ENCODE measurements at regions not wholly inside any gene's neighbourhood (a gene's known extent, or its start where the extent isn't known, plus 50 kb on each side); places are given as distances from the start of the nearest gene placed in this dataset.

DNA sequence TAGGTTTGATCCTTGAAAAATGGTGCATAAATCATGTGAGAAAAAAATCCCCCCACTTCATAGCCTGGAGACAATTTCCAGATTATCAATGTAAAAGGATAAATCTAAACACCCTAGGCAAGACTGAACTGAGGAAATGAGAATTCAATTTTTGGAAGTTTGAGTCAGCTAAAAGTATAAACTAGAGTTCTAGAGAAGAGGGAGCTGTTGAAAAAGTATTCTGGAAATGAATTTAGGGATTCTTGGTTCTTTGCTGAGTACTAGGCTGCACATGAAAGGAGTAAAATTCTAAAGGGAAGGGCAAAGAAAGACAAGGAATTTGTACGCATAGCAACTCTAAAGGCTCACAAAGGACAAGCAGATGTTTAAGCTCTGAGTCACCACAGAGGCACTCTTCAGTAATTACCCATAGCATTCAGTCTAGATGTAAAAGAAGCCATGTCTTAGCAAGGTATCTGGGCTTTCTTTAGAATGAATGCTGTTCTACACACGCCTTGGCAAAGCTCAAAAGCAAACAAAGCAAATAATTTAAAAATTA is 896.5 kb downstream of the PDHA2 start:
- Mint-ChIP-seq H3K4me3 (no peak overlapping the region), H3K4me1 (no peaks in the 10 kb centered on the region), H3K9me3 (ENCODE audit: insufficient read depth) (peaks cover 5% of the 10 kb centered on the region), H3K27ac (no peak overlapping the region), H3K27me3 (no peaks in the 10 kb centered on the region)
- intact Hi-C loops (cut with micrococcal nuclease), result no loop called here
- H3K9me3 ChIP-seq (ENCODE audit: control extremely low read depth in 1 of 3, control insufficient read depth in 2 of 3, insufficient read depth in 1 of 3, low read length in 2 of 3), result peaks cover 0 to 8% (median 0%) of the 10 kb centered on the region in 3 donors
- 100% methylated on average over 1 of the region's 2 CpGs for WGBS (ENCODE audit: insufficient coverage)
- H3K79me2 ChIP-seq (ENCODE audit: control insufficient read depth, insufficient read depth, low read length), result no peaks in the 10 kb centered on the region
- ATAC-seq (ENCODE audit: low read depth) (no peak), DNase-seq (no peak)
- POLR2A ChIA-PET, result no interaction called here
- no peaks in the 10 kb centered on the region for H3K27me3 ChIP-seq (replicated peaks in 1 of 4; ENCODE audit: control extremely low read depth in 1 of 4, control insufficient read depth in 3 of 4, insufficient read depth in 4 of 4, low read length in 3 of 4)
- H3K4me2 ChIP-seq (replicated peaks; ENCODE audit: low read depth, low read length, poor library complexity, severe bottlenecking), result no peak overlapping the region
- no peak overlapping the region for H2AFZ ChIP-seq (ENCODE audit: insufficient read depth, low read depth, low read length, poor library complexity, severe bottlenecking)
- no peaks in the 10 kb centered on the region for H3K36me3 ChIP-seq (replicated peaks in 1 of 2; ENCODE audit: control extremely low read depth in 1 of 2, control insufficient read depth in 1 of 2, extremely low read depth in 1 of 2, insufficient read depth in 2 of 2, low read length in 1 of 2)
- H3K4me1 ChIP-seq (ENCODE audit: control insufficient read depth in 2 of 2, insufficient read depth in 2 of 2, low read length in 2 of 2), result no peaks in the 10 kb centered on the region
- H4K20me1 ChIP-seq (ENCODE audit: control insufficient read depth, insufficient read depth, low read length, poor library complexity, severe bottlenecking), result no peaks in the 10 kb centered on the region
- no peak overlapping the region for H3K4me3 ChIP-seq (ENCODE audit: control extremely low read depth in 1 of 5, extremely low read depth in 1 of 5, insufficient read depth in 1 of 5, low read depth in 2 of 5, low read length in 4 of 5)
- H3K27ac ChIP-seq (ENCODE audit: low read length in 2 of 2), result no peak overlapping the region
- CTCF ChIA-PET, result no interaction called here
- no peak for TF ChIP-seq EZH2 (IDR thresholded peaks at IDR 0.05; ENCODE audit: borderline replicate concordance, insufficient read depth, low read depth, low read length, poor library complexity, severe bottlenecking)
- H3K9ac ChIP-seq (ENCODE audit: low read length), result no peak overlapping the region

DNA sequence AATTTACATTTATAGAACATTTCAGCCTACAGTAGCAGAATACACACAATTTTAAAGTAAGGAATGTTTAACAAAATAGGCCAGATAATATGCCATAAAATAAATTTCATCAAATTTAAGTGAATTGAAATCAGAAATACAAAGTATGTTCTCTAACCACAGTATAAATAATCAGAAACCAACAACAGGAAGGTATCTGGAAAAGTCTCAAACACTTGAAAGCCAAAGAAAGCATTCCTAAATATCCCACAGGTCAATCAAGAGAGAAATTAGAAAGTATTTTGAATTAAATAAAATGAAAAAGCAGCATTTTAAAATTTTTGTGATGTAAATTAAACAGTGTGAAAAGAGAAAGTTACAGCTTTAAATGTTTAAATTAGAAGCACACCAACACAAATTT is 899.2 kb downstream of the PDHA2 start:
- ATAC-seq (ENCODE audit: low read depth), result no peak
- H3K4me3 ChIP-seq (ENCODE audit: control extremely low read depth in 1 of 5, extremely low read depth in 1 of 5, insufficient read depth in 1 of 5, low read depth in 2 of 5, low read length in 4 of 5), result no peak overlapping the region
- ChIA-PET CTCF (no interaction called here), POLR2A (no interaction called here)
- H3K79me2 ChIP-seq (ENCODE audit: control insufficient read depth, insufficient read depth, low read length), result no peaks in the 10 kb centered on the region
- H3K9ac ChIP-seq (ENCODE audit: low read length), result no peak overlapping the region
- no peak overlapping the region for H3K4me2 ChIP-seq (replicated peaks; ENCODE audit: low read depth, low read length, poor library complexity, severe bottlenecking)
- Mint-ChIP-seq H3K4me1 (no peaks in the 10 kb centered on the region), H3K4me3 (no peak overlapping the region), H3K9me3 (ENCODE audit: insufficient read depth) (peaks cover 3% of the 10 kb centered on the region), H3K27me3 (no peaks in the 10 kb centered on the region), H3K27ac (no peak overlapping the region)
- H3K36me3 ChIP-seq (replicated peaks in 1 of 2; ENCODE audit: control extremely low read depth in 1 of 2, control insufficient read depth in 1 of 2, extremely low read depth in 1 of 2, insufficient read depth in 2 of 2, low read length in 1 of 2), result no peaks in the 10 kb centered on the region
- no peaks in the 10 kb centered on the region for H3K4me1 ChIP-seq (ENCODE audit: control insufficient read depth in 2 of 2, insufficient read depth in 2 of 2, low read length in 2 of 2)
- no peak for DNase-seq
- TF ChIP-seq EZH2 (IDR thresholded peaks at IDR 0.05; ENCODE audit: borderline replicate concordance, insufficient read depth, low read depth, low read length, poor library complexity, severe bottlenecking) (no peak), CTCF (IDR thresholded peaks at IDR 0.05) (no peak)
- H3K27me3 ChIP-seq (replicated peaks in 1 of 4; ENCODE audit: control extremely low read depth in 1 of 4, control insufficient read depth in 3 of 4, insufficient read depth in 4 of 4, low read length in 3 of 4), result no peaks in the 10 kb centered on the region
- no peaks in the 10 kb centered on the region for H4K20me1 ChIP-seq (ENCODE audit: control insufficient read depth, insufficient read depth, low read length, poor library complexity, severe bottlenecking)
- no peak overlapping the region for H2AFZ ChIP-seq (ENCODE audit: insufficient read depth, low read depth, low read length, poor library complexity, severe bottlenecking)
- intact Hi-C loops (cut with micrococcal nuclease), result no loop called here
- H3K9me3 ChIP-seq (ENCODE audit: control extremely low read depth in 1 of 3, control insufficient read depth in 2 of 3, insufficient read depth in 1 of 3, low read length in 2 of 3), result peaks cover 0 to 13% (median 0%) of the 10 kb centered on the region in 3 donors
- H3K27ac ChIP-seq (ENCODE audit: low read length in 2 of 2), result no peak overlapping the region
